ENCODE measurements at regions not wholly inside any gene's neighbourhood (a gene's known extent, or its start where the extent isn't known, plus 50 kb on each side); places are given as distances from the start of the nearest gene placed in this dataset.

GRCh38 chr7:24051651-24052050 lies 232.3 kb upstream of the NPY start:
- Histone ChIP-seq H3K4me1 (no peaks in the 10 kb centered on the region), H3K4me3 (no peak overlapping the region), H3K36me3 (no peaks in the 10 kb centered on the region), H3K27me3 (no peaks in the 10 kb centered on the region), H3K9me3 (no peaks in the 10 kb centered on the region), H3K27ac (no peak overlapping the region)
- DNase-seq, result no peak
- no peak for TF ChIP-seq CTCF (IDR thresholded peaks at IDR 0.05)
- TF ChIP-seq POLR2AphosphoS5 (IDR thresholded peaks at IDR 0.05), result no peak
- no peak for TF ChIP-seq EP300 (IDR thresholded peaks at IDR 0.05)
- no peak for TF ChIP-seq POLR2A (IDR thresholded peaks at IDR 0.05)
- intact Hi-C loops (cut with DNase I), result no loop called here
- WGBS, 2 donors, result 94 to 96% methylated on average over 5 of the region's 5 CpGs

- TF ChIP-seq EP300 (IDR thresholded peaks at IDR 0.05), result no peak
- TF ChIP-seq CTCF (IDR thresholded peaks at IDR 0.05), result no peak
- no peak for TF ChIP-seq POLR2AphosphoS5 (IDR thresholded peaks at IDR 0.05)
- no peak for TF ChIP-seq POLR2A (IDR thresholded peaks at IDR 0.05)
- Histone ChIP-seq H3K4me3 (no peak overlapping the region), H3K4me1 (no peaks in the 10 kb centered on the region), H3K27ac (no peak overlapping the region), H3K27me3 (no peaks in the 10 kb centered on the region), H3K9me3 (no peaks in the 10 kb centered on the region), H3K36me3 (no peaks in the 10 kb centered on the region)
- intact Hi-C loops (cut with DNase I), result no loop called here
- WGBS, 2 donors, result 8 to 55% methylated on average over 6 of the region's 6 CpGs
- no peak for DNase-seq
Observed at GRCh38 chr7:24052572-24053260, 231.3 kb upstream of the NPY start.

- WGBS, 2 donors, result 67 to 79% methylated on average over 2 of the region's 2 CpGs
- Histone ChIP-seq H3K27ac (no peak overlapping the region), H3K4me3 (no peak overlapping the region), H3K36me3 (no peaks in the 10 kb centered on the region), H3K9me3 (no peaks in the 10 kb centered on the region), H3K27me3 (no peaks in the 10 kb centered on the region), H3K4me1 (no peaks in the 10 kb centered on the region)
- DNase-seq, result no peak
- no peak for TF ChIP-seq CTCF (IDR thresholded peaks at IDR 0.05)
- no peak for TF ChIP-seq POLR2AphosphoS5 (IDR thresholded peaks at IDR 0.05)
- no peak for TF ChIP-seq POLR2A (IDR thresholded peaks at IDR 0.05)
- no peak for TF ChIP-seq EP300 (IDR thresholded peaks at IDR 0.05)
- intact Hi-C loops (cut with DNase I), result no loop called here
Observed at GRCh38 chr7:24054236-24054635, 229.8 kb upstream of the NPY start.

- intact Hi-C loops (cut with DNase I), result no loop called here
- TF ChIP-seq EP300 (IDR thresholded peaks at IDR 0.05) (no peak), POLR2A (IDR thresholded peaks at IDR 0.05) (no peak), CTCF (IDR thresholded peaks at IDR 0.05) (no peak), POLR2AphosphoS5 (IDR thresholded peaks at IDR 0.05) (no peak)
- no peaks in the 10 kb centered on the region for H3K4me1 ChIP-seq
- no peak overlapping the region for H3K4me3 ChIP-seq
- H3K9me3 ChIP-seq, result no peaks in the 10 kb centered on the region
- H3K27me3 ChIP-seq, result no peaks in the 10 kb centered on the region
- 82 to 93% methylated on average over 2 of the region's 2 CpGs for WGBS, 2 donors
- no peaks in the 10 kb centered on the region for H3K36me3 ChIP-seq
- DNase-seq, result no peak
- H3K27ac ChIP-seq, result no peak overlapping the region
Observed at GRCh38 chr7:24057243-24057642, 226.7 kb upstream of the NPY start.

GRCh38 chr7:24058953-24059352 lies 225.0 kb upstream of the NPY start:
- intact Hi-C loops (cut with DNase I), result no loop called here
- H3K4me1 ChIP-seq, result no peaks in the 10 kb centered on the region

More at GRCh38 chr7:24058953-24059352, 225.0 kb upstream of the NPY start:
- no peaks in the 10 kb centered on the region for H3K27me3 ChIP-seq
- no peak for DNase-seq
- WGBS, 2 donors, result 87% methylated on average over 4 of the region's 4 CpGs
- no peaks in the 10 kb centered on the region for H3K9me3 ChIP-seq
- H3K4me3 ChIP-seq, result no peak overlapping the region
- TF ChIP-seq POLR2AphosphoS5 (IDR thresholded peaks at IDR 0.05) (no peak), EP300 (IDR thresholded peaks at IDR 0.05) (no peak), CTCF (IDR thresholded peaks at IDR 0.05) (no peak), POLR2A (IDR thresholded peaks at IDR 0.05) (no peak)
- H3K36me3 ChIP-seq, result no peaks in the 10 kb centered on the region
- H3K27ac ChIP-seq, result no peak overlapping the region

Measured in sigmoid colon (tissue), 6 donors.